Fibroblast of pulmonary artery (primary cell): ENCODE measurements at regions not wholly inside any gene's neighbourhood (a gene's known extent, or its start where the extent isn't known, plus 50 kb on each side); places are given as distances from the start of the nearest gene placed in this dataset.

Experiments used
- DNase-seq: peaks from one replicate; pipeline ENCODE4 v3.0.0-alpha.2; 2010; ENCODE audit warnings: low read depth
- H3K4me3 ChIP-seq: replicated peaks from 2 replicates; pipeline ENCODE4 v1.5.1; 2011; ENCODE audit warnings: low read depth, mild to moderate bottlenecking, control low read depth, low read length, moderate library complexity
- CTCF ChIP-seq: IDR thresholded peaks from 2 replicates; pipeline ENCODE4 v1.5.1; 2011; ENCODE audit warnings: mild to moderate bottlenecking, control low read depth, low read length, inconsistent platforms; ENCODE audit errors: missing control alignments

- H3K4me3 ChIP-seq = no peak overlapping the region
- TF ChIP-seq CTCF = no peak
- DNase-seq = no peak
Observed at GRCh38 chr22:49210606-49211005, 617.1 kb downstream of the BRD1 start.

- H3K4me3 ChIP-seq = no peak overlapping the region
- DNase-seq = no peak
- no peak for TF ChIP-seq CTCF
Observed at GRCh38 chr22:49209452-49210195, 618.0 kb downstream of the BRD1 start.

- TF ChIP-seq CTCF = no peak
- DNase-seq = no peak
- no peak overlapping the region for H3K4me3 ChIP-seq
Observed at GRCh38 chr22:49208768-49209252, 618.9 kb downstream of the BRD1 start.

GRCh38 chr22:49208004-49208402 is 619.7 kb downstream of the BRD1 start:
- no peak for TF ChIP-seq CTCF
- DNase-seq = no peak
- H3K4me3 ChIP-seq = no peak overlapping the region

- no peak for DNase-seq
- TF ChIP-seq CTCF = no peak
- H3K4me3 ChIP-seq = no peak overlapping the region
Observed at GRCh38 chr22:49207008-49208003, 620.4 kb downstream of the BRD1 start.

GRCh38 chr22:49206281-49206680 is 621.4 kb downstream of the BRD1 start:
- no peak overlapping the region for H3K4me3 ChIP-seq
- TF ChIP-seq CTCF = no peak
- DNase-seq = no peak
